ENCODE measurements at regions not wholly inside any gene's neighbourhood (a gene's known extent, or its start where the extent isn't known, plus 50 kb on each side); places are given as distances from the start of the nearest gene placed in this dataset.
A peak's percentile ranks its signal among the peaks of the same experiment; 100 is the strongest.
"Not testable (repeated sequence)": the region's sequence is repeated elsewhere in the genome, so short reads cannot be mapped to it uniquely, and the experiment has no call there.

- no peaks in the 10 kb centered on the region for H3K36me3 ChIP-seq (ENCODE audit: insufficient read depth, low read length)
- intact Hi-C loops (cut with micrococcal nuclease), result no loop called here
- no peaks in the 10 kb centered on the region for H3K27me3 ChIP-seq (ENCODE audit: insufficient read depth, low read length)
- ChIA-PET POLR2A (ENCODE audit: partially characterized antibody) (no interaction called here), CTCF (ENCODE audit: partially characterized antibody) (no interaction called here)
- no peak overlapping the region for H3K4me3 Mint-ChIP-seq
- H3K27ac ChIP-seq (ENCODE audit: low read depth, low read length), result no peak overlapping the region
- no peak for DNase-seq
- H3K27ac Mint-ChIP-seq, result no peak overlapping the region
- peaks cover 2 to 3% of the 10 kb centered on the region in 2 donors for H3K27me3 Mint-ChIP-seq
- H3K9me3 ChIP-seq (ENCODE audit: control insufficient read depth in 1 of 2, low read length in 2 of 2), result no peaks in the 10 kb centered on the region
- H3K4me1 ChIP-seq (ENCODE audit: insufficient read depth, low read length), result no peaks in the 10 kb centered on the region
- H3K36me3 Mint-ChIP-seq, result no peaks in the 10 kb centered on the region
- peaks cover 4 to 37% (median 19%) of the 10 kb centered on the region in 8 donors for H3K9me3 Mint-ChIP-seq
- no peaks in the 10 kb centered on the region for H3K4me1 Mint-ChIP-seq
- H3K4me3 ChIP-seq (ENCODE audit: low read length in 2 of 2), result no peak overlapping the region
Measured at GRCh38 chr7:67496589-67496988, 500.0 kb downstream of the TYW1 start.

GRCh38 chr7:67497914-67498313 is 501.3 kb downstream of the TYW1 start:
- H3K4me1 ChIP-seq (ENCODE audit: insufficient read depth, low read length); POLR2A ChIA-PET (ENCODE audit: partially characterized antibody); H3K4me3 ChIP-seq (ENCODE audit: low read length in 2 of 2); H3K4me1 Mint-ChIP-seq; H3K36me3 Mint-ChIP-seq; intact Hi-C loops (cut with micrococcal nuclease); CTCF ChIA-PET (ENCODE audit: partially characterized antibody); H3K27me3 Mint-ChIP-seq; H3K9me3 ChIP-seq (ENCODE audit: control insufficient read depth in 1 of 2, low read length in 2 of 2); H3K27ac Mint-ChIP-seq; DNase-seq; H3K27ac ChIP-seq (ENCODE audit: low read depth, low read length); H3K27me3 ChIP-seq (ENCODE audit: insufficient read depth, low read length); H3K36me3 ChIP-seq (ENCODE audit: insufficient read depth, low read length): not testable (repeated sequence)
- Mint-ChIP-seq H3K4me3 (peak overlapping the region in 1 of 8 donors; percentile 8), H3K9me3 (peaks cover 4 to 32% (median 11%) of the 10 kb centered on the region in 8 donors)

- H3K4me3 ChIP-seq (ENCODE audit: low read length in 2 of 2), result no peak overlapping the region
- H3K4me1 ChIP-seq (ENCODE audit: insufficient read depth, low read length), result no peaks in the 10 kb centered on the region
- no peak for DNase-seq
- peaks cover 0 to 4% of the 10 kb centered on the region in 2 donors for H3K9me3 ChIP-seq (ENCODE audit: control insufficient read depth in 1 of 2, low read length in 2 of 2)
- intact Hi-C loops (cut with micrococcal nuclease), result no loop called here
- Mint-ChIP-seq H3K4me3 (no peak overlapping the region), H3K27me3 (peaks cover 0 to 1% of the 10 kb centered on the region in 2 donors), H3K36me3 (no peaks in the 10 kb centered on the region), H3K4me1 (no peaks in the 10 kb centered on the region), H3K9me3 (peaks cover 4 to 19% (median 7%) of the 10 kb centered on the region in 8 donors), H3K27ac (no peak overlapping the region)
- H3K36me3 ChIP-seq (ENCODE audit: insufficient read depth, low read length), result no peaks in the 10 kb centered on the region
- ChIA-PET CTCF (ENCODE audit: partially characterized antibody) (no interaction called here), POLR2A (ENCODE audit: partially characterized antibody) (no interaction called here)
- H3K27ac ChIP-seq (ENCODE audit: low read depth, low read length), result no peak overlapping the region
- no peaks in the 10 kb centered on the region for H3K27me3 ChIP-seq (ENCODE audit: insufficient read depth, low read length)
Measured at GRCh38 chr7:67502929-67503328, 506.3 kb downstream of the TYW1 start.

GRCh38 chr7:67505449-67505848 is 508.8 kb downstream of the TYW1 start:
- no peaks in the 10 kb centered on the region for H3K27me3 ChIP-seq (ENCODE audit: insufficient read depth, low read length)
- peaks cover 4 to 12% (median 6%) of the 10 kb centered on the region in 8 donors for H3K9me3 Mint-ChIP-seq
- H3K9me3 ChIP-seq (ENCODE audit: control insufficient read depth in 1 of 2, low read length in 2 of 2), result peaks cover 0 to 4% of the 10 kb centered on the region in 2 donors
- H3K4me3 Mint-ChIP-seq, result no peak overlapping the region
- POLR2A ChIA-PET (ENCODE audit: partially characterized antibody), result no interaction called here
- H3K27me3 Mint-ChIP-seq, result no peaks in the 10 kb centered on the region
- H3K4me3 ChIP-seq (ENCODE audit: low read length in 2 of 2), result no peak overlapping the region
- CTCF ChIA-PET (ENCODE audit: partially characterized antibody), result no interaction called here
- H3K4me1 ChIP-seq (ENCODE audit: insufficient read depth, low read length), result no peaks in the 10 kb centered on the region
- no peak overlapping the region for H3K27ac ChIP-seq (ENCODE audit: low read depth, low read length)
- no peak for DNase-seq
- no peaks in the 10 kb centered on the region for H3K36me3 Mint-ChIP-seq
- no peaks in the 10 kb centered on the region for H3K36me3 ChIP-seq (ENCODE audit: insufficient read depth, low read length)
- no peaks in the 10 kb centered on the region for H3K4me1 Mint-ChIP-seq
- intact Hi-C loops (cut with micrococcal nuclease), result no loop called here
- no peak overlapping the region for H3K27ac Mint-ChIP-seq

- Mint-ChIP-seq H3K9me3 (peaks cover 0 to 14% (median 5%) of the 10 kb centered on the region in 8 donors), H3K4me1 (no peaks in the 10 kb centered on the region), H3K36me3 (no peaks in the 10 kb centered on the region), H3K4me3 (no peak overlapping the region), H3K27ac (no peak overlapping the region), H3K27me3 (no peaks in the 10 kb centered on the region)
- ChIA-PET POLR2A (ENCODE audit: partially characterized antibody) (no interaction called here), CTCF (ENCODE audit: partially characterized antibody) (no interaction called here)
- intact Hi-C loops (cut with micrococcal nuclease), result no loop called here
- Histone ChIP-seq H3K36me3 (ENCODE audit: insufficient read depth, low read length) (no peaks in the 10 kb centered on the region), H3K27me3 (ENCODE audit: insufficient read depth, low read length) (no peaks in the 10 kb centered on the region), H3K9me3 (ENCODE audit: control insufficient read depth in 1 of 2, low read length in 2 of 2) (no peaks in the 10 kb centered on the region), H3K4me1 (ENCODE audit: insufficient read depth, low read length) (no peaks in the 10 kb centered on the region), H3K4me3 (ENCODE audit: low read length in 2 of 2) (no peak overlapping the region), H3K27ac (ENCODE audit: low read depth, low read length) (no peak overlapping the region)
- no peak for DNase-seq
Measured at GRCh38 chr7:67512481-67512880, 515.8 kb downstream of the TYW1 start.

- no peak overlapping the region for H3K27ac Mint-ChIP-seq
Measured at GRCh38 chr7:67518580-67518979, 521.9 kb downstream of the TYW1 start.

GRCh38 chr7:67519171-67519570 is 522.5 kb downstream of the TYW1 start:
- peaks cover 0 to 1% of the 10 kb centered on the region in 2 donors for H3K27me3 Mint-ChIP-seq
- no peaks in the 10 kb centered on the region for H3K27me3 ChIP-seq (ENCODE audit: insufficient read depth, low read length)
- intact Hi-C loops (cut with micrococcal nuclease), result no loop called here
- H3K4me1 ChIP-seq (ENCODE audit: insufficient read depth, low read length), result no peaks in the 10 kb centered on the region
- H3K4me1 Mint-ChIP-seq, result no peaks in the 10 kb centered on the region
- no peak overlapping the region for H3K27ac Mint-ChIP-seq
- CTCF ChIA-PET (ENCODE audit: partially characterized antibody), result no interaction called here
- POLR2A ChIA-PET (ENCODE audit: partially characterized antibody), result no interaction called here
- no peak overlapping the region for H3K4me3 ChIP-seq (ENCODE audit: low read length in 2 of 2)
- no peak overlapping the region for H3K27ac ChIP-seq (ENCODE audit: low read depth, low read length)
- H3K9me3 ChIP-seq (ENCODE audit: control insufficient read depth in 1 of 2, low read length in 2 of 2), result no peaks in the 10 kb centered on the region
- no peaks in the 10 kb centered on the region for H3K36me3 ChIP-seq (ENCODE audit: insufficient read depth, low read length)
- no peak overlapping the region for H3K4me3 Mint-ChIP-seq
- DNase-seq, result no peak
- H3K36me3 Mint-ChIP-seq, result no peaks in the 10 kb centered on the region
- H3K9me3 Mint-ChIP-seq, result peaks cover 0 to 14% (median 4%) of the 10 kb centered on the region in 8 donors

More at GRCh38 chr7:67518580-67518979, 521.9 kb downstream of the TYW1 start:
- H3K27me3 Mint-ChIP-seq, result peaks cover 0 to 1% of the 10 kb centered on the region in 2 donors
- no peak for DNase-seq
- no peak overlapping the region for H3K4me3 ChIP-seq (ENCODE audit: low read length in 2 of 2)
- intact Hi-C loops (cut with micrococcal nuclease), result no loop called here
- ChIA-PET CTCF (ENCODE audit: partially characterized antibody) (no interaction called here), POLR2A (ENCODE audit: partially characterized antibody) (no interaction called here)
- H3K4me1 ChIP-seq (ENCODE audit: insufficient read depth, low read length), result no peaks in the 10 kb centered on the region
- H3K4me1 Mint-ChIP-seq, result no peaks in the 10 kb centered on the region
- no peak overlapping the region for H3K27ac ChIP-seq (ENCODE audit: low read depth, low read length)
- no peaks in the 10 kb centered on the region for H3K27me3 ChIP-seq (ENCODE audit: insufficient read depth, low read length)
- H3K4me3 Mint-ChIP-seq, result no peak overlapping the region
- no peaks in the 10 kb centered on the region for H3K36me3 Mint-ChIP-seq
- no peaks in the 10 kb centered on the region for H3K36me3 ChIP-seq (ENCODE audit: insufficient read depth, low read length)
- no peaks in the 10 kb centered on the region for H3K9me3 ChIP-seq (ENCODE audit: control insufficient read depth in 1 of 2, low read length in 2 of 2)
- H3K9me3 Mint-ChIP-seq, result peaks cover 0 to 14% (median 4%) of the 10 kb centered on the region in 8 donors

- intact Hi-C loops (cut with micrococcal nuclease), result no loop called here
- no peaks in the 10 kb centered on the region for H3K4me1 ChIP-seq (ENCODE audit: insufficient read depth, low read length)
- Mint-ChIP-seq H3K27ac (no peak overlapping the region), H3K4me1 (no peaks in the 10 kb centered on the region), H3K27me3 (peaks cover 0 to 1% of the 10 kb centered on the region in 2 donors), H3K9me3 (peaks cover 0 to 14% (median 5%) of the 10 kb centered on the region in 8 donors), H3K4me3 (no peak overlapping the region), H3K36me3 (no peaks in the 10 kb centered on the region)
- CTCF ChIA-PET (ENCODE audit: partially characterized antibody), result no interaction called here
- no peaks in the 10 kb centered on the region for H3K27me3 ChIP-seq (ENCODE audit: insufficient read depth, low read length)
- H3K27ac ChIP-seq (ENCODE audit: low read depth, low read length), result no peak overlapping the region
- H3K4me3 ChIP-seq (ENCODE audit: low read length in 2 of 2), result no peak overlapping the region
- H3K36me3 ChIP-seq (ENCODE audit: insufficient read depth, low read length), result no peaks in the 10 kb centered on the region
- DNase-seq, result no peak
- H3K9me3 ChIP-seq (ENCODE audit: control insufficient read depth in 1 of 2, low read length in 2 of 2), result no peaks in the 10 kb centered on the region
- POLR2A ChIA-PET (ENCODE audit: partially characterized antibody), result no interaction called here
Measured at GRCh38 chr7:67522504-67522903, 525.9 kb downstream of the TYW1 start.
